ENCODE measurements at regions not wholly inside any gene's neighbourhood (a gene's known extent, or its start where the extent isn't known, plus 50 kb on each side); places are given as distances from the start of the nearest gene placed in this dataset.
"Not testable (repeated sequence)": the region's sequence is repeated elsewhere in the genome, so short reads cannot be mapped to it uniquely, and the experiment has no call there.

DNA sequence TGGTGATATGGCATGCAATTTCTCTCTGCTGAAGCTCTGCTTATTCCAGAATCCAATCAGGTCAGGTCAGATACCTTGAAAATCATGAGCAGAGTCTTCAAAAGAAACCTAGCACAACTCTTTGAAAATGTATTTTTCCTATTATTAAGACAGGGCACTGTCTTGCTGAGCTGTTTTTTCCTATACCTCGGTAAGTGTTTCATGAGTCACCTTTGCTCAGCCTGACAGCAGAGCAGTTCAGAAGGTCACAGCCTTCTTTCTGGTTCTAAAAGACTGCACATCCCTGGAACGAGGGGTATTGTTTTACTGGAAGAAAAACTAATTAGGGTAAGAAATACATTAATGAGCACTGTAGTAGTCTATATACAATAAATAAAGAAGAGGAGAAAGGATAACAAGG lies 422.0 kb downstream of the SOX2 start:
- DNase-seq (ENCODE audit: low read depth, low spot score) = no peak
- in situ Hi-C loops (cut with HindIII; ENCODE audit: low pct_unique_long_range_greater_than_20kb, low sequenced_read_pairs) = no loop called here

- in situ Hi-C loops (cut with HindIII; ENCODE audit: low pct_unique_long_range_greater_than_20kb, low sequenced_read_pairs) = no loop called here
- DNase-seq (ENCODE audit: low read depth, low spot score) = no peak
Observed at GRCh38 chr3:182135056-182135455, 423.3 kb downstream of the SOX2 start.

GRCh38 chr3:182136008-182136910 lies 424.5 kb downstream of the SOX2 start:
- in situ Hi-C loops (cut with HindIII; ENCODE audit: low pct_unique_long_range_greater_than_20kb, low sequenced_read_pairs) = no loop called here
- DNase-seq (ENCODE audit: low read depth, low spot score) = no peak

- DNase-seq (ENCODE audit: low read depth, low spot score) = no peak
- in situ Hi-C loops (cut with HindIII; ENCODE audit: low pct_unique_long_range_greater_than_20kb, low sequenced_read_pairs) = no loop called here
Observed at GRCh38 chr3:182138393-182138792, 426.7 kb downstream of the SOX2 start.

- in situ Hi-C loops (cut with HindIII; ENCODE audit: low pct_unique_long_range_greater_than_20kb, low sequenced_read_pairs) = no loop called here
- DNase-seq (ENCODE audit: low read depth, low spot score) = no peak
Observed at GRCh38 chr3:182139627-182140357, 428.1 kb downstream of the SOX2 start.

GRCh38 chr3:182142928-182143327 lies 431.2 kb downstream of the SOX2 start:
- in situ Hi-C loops (cut with HindIII; ENCODE audit: low pct_unique_long_range_greater_than_20kb, low sequenced_read_pairs) = no loop called here
- no peak for DNase-seq (ENCODE audit: low read depth, low spot score)

DNA sequence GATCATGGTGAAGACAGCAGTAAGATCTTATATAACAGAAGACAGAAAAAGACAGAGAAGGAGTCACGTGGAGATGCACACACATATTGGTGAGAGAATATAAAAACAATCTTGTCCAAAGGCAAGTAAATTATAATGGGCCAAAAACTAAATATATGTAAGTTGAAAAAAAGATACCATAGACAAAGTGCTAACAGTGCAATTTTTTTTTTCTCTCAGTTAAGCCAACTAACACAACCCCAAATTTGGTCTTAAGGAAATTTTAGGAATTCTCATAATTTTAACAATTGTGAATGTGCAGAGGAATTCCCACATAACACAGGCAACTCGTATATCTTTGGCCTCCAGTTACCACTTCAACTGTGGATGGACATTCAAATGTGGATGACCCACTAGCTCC lies 432.2 kb downstream of the SOX2 start:
- DNase-seq (ENCODE audit: low read depth, low spot score) = no peak
- in situ Hi-C loops (cut with HindIII; ENCODE audit: low pct_unique_long_range_greater_than_20kb, low sequenced_read_pairs) = no loop called here

DNA sequence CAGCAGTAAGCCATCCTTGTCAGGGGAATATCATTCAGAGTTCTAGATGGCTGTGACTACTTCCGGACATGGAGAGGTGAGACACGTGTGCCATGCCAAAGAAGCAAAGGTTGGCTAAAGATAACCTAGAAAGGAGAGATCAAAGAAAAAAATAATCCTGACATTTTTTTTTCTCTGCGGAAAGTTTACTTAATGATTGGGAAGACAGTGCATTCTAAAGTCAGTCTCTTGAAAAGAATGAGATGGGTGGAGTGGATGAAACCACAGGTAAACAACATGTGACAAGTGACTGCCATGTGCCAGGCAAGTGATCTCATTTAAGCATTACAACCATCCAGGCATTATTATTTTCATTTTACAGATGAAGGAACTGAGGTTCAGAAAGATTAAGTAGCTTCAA lies 436.6 kb downstream of the SOX2 start:
- no peak for DNase-seq (ENCODE audit: low read depth, low spot score)
- in situ Hi-C loops (cut with HindIII; ENCODE audit: low pct_unique_long_range_greater_than_20kb, low sequenced_read_pairs) = no loop called here

DNA sequence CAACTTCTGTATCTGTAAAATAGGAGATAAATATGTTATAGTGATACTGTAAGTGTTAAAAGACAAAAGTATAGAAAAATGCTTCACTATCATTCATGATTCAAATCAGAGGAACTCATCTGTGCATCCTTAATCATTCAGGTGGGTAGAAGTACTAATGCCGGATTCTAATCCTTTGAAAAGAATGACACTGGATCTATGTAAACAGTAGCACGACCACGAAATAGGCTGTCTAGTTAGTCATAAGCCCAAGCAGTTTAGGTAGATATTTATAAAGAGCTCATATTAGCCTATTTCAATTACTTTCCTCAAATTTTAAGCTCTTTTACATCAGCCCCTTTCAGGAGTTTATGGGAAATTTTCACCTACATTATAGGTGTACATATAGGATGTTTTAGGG lies 437.9 kb downstream of the SOX2 start:
- in situ Hi-C loops (cut with HindIII; ENCODE audit: low pct_unique_long_range_greater_than_20kb, low sequenced_read_pairs) = no loop called here
- DNase-seq (ENCODE audit: low read depth, low spot score) = no peak

DNA sequence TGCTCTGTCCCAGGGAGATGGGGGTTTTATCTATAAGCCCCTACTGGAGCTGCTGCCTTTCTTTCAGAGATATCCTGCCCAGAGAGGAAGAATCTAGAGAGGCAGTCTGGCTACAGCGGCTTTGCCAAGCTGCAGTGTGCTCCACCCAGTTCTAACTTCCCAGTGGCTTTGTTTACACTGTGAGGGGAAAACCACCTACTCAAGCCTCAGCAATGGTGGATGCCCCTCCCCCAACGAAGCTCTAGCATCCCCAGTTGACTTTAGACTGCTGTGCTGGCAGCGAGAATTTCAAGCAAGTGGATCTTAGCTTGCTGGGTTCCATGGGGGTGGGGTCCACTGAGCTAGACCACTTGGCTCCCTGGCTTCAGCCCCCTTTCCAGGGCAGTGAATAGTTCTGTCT lies 444.6 kb downstream of the SOX2 start:
- DNase-seq (ENCODE audit: low read depth, low spot score); in situ Hi-C loops (cut with HindIII; ENCODE audit: low pct_unique_long_range_greater_than_20kb, low sequenced_read_pairs): not testable (repeated sequence)

- DNase-seq (ENCODE audit: low read depth, low spot score) = no peak
- in situ Hi-C loops (cut with HindIII; ENCODE audit: low pct_unique_long_range_greater_than_20kb, low sequenced_read_pairs) = no loop called here
Observed at GRCh38 chr3:182165234-182165633, 453.5 kb downstream of the SOX2 start.

DNA sequence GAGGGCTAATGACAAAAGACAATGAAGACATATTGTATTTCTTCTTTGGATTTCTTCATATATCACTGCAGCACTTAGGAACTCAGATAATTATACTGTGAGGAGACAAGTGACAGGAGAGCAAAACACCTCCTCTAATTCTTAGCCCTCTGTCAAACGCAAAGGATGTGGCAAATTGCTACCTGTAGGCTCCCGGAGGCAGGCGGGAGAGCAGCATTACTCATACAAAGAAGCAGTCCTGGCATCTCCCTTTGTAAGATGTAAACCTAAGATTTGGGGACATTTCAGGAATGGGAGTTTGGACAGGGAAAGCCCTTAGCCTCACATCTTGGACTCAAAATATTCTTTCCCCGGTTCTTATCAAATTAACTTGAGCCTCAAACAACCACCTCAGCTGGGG lies 460.8 kb downstream of the SOX2 start:
- in situ Hi-C loops (cut with HindIII; ENCODE audit: low pct_unique_long_range_greater_than_20kb, low sequenced_read_pairs) = no loop called here
- DNase-seq (ENCODE audit: low read depth, low spot score) = no peak

DNA sequence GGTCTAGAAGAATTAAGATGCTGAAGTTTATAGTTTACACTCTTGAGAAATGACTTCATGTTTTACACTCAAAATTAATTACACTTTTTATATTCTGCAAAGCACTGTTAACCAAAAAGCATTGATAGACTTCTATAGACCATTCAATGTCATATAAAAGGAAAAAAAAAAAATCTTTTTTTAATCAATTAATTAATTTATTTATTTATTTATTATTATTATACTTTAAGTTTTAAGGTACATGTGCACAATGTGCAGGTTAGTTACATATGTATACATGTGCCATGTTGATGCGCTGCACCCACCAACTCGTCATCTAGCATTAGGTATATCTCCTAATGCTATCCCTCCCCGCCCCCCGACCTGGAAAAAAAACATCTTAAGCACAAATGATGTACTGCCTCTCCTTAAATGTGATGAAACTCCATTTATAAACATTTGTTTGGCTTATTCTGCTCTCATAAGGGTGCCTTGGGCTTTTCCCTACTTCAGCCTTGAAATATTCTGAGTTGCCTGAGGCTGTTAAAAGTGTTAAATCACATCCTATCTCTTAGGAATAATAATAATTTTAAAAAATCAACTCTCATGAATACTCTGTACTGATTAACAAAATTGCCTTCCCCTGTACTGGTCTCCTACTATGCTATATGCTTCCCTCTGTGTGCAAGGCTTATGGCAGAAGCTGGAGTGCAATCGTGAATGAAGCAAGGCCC lies 466.9 kb downstream of the SOX2 start:
- in situ Hi-C loops (cut with HindIII; ENCODE audit: low pct_unique_long_range_greater_than_20kb, low sequenced_read_pairs) = no loop called here

DNA sequence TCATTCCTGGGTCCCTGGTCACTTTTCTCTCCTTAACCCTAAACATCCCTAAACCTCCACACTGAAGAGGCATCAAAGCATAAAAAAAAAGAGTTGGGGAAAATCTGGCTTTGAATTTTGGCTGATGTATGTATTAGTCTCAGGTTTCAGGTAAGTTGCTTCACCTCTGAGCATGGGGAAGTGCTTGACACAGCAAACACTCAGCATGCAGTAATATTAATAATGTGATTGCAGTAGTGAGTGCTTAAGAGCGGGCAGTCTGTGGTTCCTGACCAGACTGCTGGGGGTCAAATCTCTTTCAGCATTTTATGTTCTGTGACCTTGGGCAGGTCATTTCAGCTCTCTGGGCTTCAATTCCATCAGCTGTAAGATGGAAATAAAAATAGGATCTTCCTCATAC lies 467.9 kb downstream of the SOX2 start:
- DNase-seq (ENCODE audit: low read depth, low spot score) = no peak
- in situ Hi-C loops (cut with HindIII; ENCODE audit: low pct_unique_long_range_greater_than_20kb, low sequenced_read_pairs) = no loop called here

More for the DNA sequence above, 466.9 kb downstream of the SOX2 start:
- no peak for DNase-seq (ENCODE audit: low read depth, low spot score)

- in situ Hi-C loops (cut with HindIII; ENCODE audit: low pct_unique_long_range_greater_than_20kb, low sequenced_read_pairs) = no loop called here
- no peak for DNase-seq (ENCODE audit: low read depth, low spot score)
Observed at GRCh38 chr3:182180654-182181385, 469.1 kb downstream of the SOX2 start.

DNA sequence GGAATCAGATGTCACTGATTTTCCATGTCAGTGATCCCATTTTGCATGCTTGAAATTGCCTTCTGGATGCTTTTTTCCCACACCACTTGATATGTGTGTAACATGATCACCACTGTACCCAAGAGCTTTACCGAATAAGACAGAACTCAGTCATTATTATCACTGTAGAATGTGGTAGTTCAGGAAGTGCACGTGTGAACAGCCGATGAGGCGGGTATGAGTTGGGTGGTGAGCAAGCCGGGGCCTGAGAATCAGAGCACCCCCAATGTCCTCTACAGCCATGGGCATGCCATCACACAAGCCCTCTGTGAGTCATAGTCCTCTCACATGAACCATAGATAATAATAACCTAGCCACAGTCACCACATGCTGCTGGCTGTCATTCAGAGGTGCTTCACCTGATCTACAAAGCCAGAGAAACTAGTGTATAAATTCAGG lies 470.8 kb downstream of the SOX2 start:
- in situ Hi-C loops (cut with HindIII; ENCODE audit: low pct_unique_long_range_greater_than_20kb, low sequenced_read_pairs) = no loop called here
- DNase-seq (ENCODE audit: low read depth, low spot score) = no peak

DNA sequence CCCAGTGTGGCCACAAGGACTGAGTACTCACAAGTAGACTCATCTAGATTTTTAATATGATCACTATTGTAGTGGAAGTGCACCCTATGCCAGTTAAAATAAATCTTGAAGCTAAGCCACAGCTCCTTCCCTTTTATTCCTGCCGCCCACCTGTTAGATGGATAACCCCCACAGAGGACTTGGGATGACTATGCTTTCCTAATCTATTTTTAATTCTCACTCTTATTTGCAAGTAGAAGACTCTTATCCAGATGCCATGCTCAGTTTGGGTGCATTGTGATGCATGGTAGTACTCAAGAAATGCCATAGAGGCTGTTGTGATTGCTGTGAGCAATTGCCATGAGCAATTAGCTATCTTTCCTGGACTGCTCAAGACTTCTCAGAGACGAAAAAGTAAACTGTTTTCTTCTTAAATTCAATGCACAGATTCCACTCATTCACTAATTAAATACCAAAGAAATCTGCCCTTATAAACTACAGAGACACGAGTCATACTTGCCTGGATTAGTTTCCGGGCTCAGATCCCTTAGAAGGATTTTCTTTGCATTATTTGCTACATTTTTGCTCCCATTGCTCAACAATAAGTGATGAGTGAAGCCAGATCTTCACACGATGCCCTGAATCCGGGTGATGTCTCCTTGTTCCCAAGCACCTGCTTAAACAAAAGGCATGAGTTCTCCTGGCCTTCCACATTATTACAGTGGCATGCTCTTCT lies 472.1 kb downstream of the SOX2 start:
- in situ Hi-C loops (cut with HindIII; ENCODE audit: low pct_unique_long_range_greater_than_20kb, low sequenced_read_pairs) = no loop called here

More for the DNA sequence above, 472.1 kb downstream of the SOX2 start:
- no peak for DNase-seq (ENCODE audit: low read depth, low spot score)

Data from SK-MEL-5 (cell line).